HG03520 (cell line): ENCODE measurements at regions not wholly inside any gene's neighbourhood (a gene's known extent, or its start where the extent isn't known, plus 50 kb on each side); places are given as distances from the start of the nearest gene placed in this dataset.
A peak's percentile ranks its signal among the peaks of the same experiment; 100 is the strongest.
"Not testable (repeated sequence)": the region's sequence is repeated elsewhere in the genome, so short reads cannot be mapped to it uniquely, and the experiment has no call there.

Experiments used
- ATAC-seq: cut with Tn5 transposase; IDR thresholded peaks from one replicate; pipeline ENCODE4 v1.9.1; 2021; ENCODE audit warnings: mild to moderate bottlenecking, moderate library complexity; ENCODE audit not compliant: unreplicated experiment

DNA sequence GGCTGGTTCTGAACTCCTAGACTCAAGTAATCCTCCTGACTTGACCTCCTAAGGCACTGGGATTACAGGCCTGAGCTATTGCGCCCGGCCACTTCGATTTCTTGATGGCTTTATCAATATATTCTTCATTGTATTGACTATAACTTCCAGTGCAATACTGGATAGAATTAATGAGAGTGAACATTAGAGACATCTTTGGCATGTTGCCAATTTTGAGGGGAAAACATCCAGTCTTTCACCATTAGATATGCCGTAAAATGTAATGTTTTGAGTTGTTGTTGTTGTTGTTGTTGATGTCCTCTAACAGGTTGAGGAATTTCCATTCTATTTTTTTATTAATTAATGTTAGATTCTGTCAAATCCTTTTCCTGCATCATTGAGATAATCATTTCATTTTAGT lies 578.9 kb downstream of the ZWINT start:
- ATAC-seq, result no peak

DNA sequence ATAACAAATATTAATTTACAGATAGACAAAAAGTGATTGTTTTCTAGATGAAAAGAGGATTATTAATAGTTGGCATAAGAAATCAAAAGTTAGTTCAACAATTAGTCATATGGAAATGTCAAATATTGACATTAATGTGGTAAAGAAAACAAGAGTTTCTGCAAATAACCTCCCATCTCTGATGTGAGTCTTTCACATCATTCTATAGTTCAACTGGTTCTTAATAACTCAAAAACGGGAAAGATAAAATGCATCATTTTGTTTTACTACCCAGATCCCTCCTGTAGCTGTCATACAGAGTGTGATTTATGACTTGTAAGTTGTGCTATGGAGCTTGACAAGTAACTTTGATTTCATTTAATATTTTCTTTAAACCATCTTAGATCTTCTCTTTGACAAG lies 594.8 kb downstream of the ZWINT start:
- no peak for ATAC-seq

DNA sequence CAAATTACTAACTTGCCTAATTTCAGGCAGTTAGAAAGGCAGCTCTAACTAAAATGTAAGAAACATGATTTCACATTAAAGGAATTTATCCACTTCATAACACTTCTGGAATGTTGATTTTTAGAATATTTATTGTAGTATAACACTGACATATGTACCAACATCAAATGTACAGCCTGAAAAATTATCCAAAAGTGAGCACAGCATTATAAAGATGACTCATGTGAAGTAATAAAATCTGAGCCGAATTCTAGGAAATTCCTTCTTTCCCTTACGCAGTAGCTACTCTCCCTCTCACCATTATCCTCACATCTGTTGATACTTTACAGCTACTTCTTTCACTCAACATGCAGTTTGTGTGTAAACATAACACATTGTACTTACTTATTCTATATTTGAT lies 610.6 kb downstream of the ZWINT start:
- no peak for ATAC-seq

DNA sequence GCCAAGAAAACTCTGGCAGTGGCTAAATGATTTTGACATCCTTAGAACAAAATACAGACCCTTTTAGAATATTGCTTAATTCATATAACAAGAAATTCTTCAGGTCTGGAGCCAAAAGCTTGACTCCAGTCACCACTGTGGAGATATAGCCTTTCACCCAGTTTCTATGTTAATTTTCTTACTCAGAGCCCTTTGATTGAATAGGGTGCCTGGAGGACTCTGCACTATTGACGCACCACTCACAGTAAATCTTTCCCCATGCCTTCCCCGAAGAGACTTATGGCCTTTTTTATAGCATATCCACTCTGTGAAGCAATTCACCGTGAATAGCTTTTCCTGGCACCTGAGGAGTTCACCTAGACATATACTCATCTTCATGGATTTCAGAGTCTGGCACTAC lies 613.8 kb downstream of the ZWINT start:
- ATAC-seq, result no peak

DNA sequence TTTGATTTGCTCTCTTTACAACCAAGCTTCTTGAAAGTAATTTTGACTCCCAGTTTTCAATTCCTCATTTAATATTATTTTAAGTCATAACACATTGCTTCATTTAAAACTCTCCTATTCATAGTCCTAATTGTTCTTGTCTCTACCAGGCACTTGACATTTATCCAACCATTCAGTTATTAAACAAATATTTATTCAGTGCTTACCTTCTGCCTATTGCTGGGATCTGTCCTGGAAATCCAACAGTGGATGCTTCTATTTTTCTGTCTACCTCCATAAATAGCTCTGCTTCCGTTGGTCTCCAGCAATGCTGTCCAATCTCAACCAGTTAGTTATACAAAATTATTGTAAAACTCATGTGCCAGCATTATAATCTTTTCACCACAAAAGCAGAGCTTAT lies 615.1 kb downstream of the ZWINT start:
- ATAC-seq, result no peak

DNA sequence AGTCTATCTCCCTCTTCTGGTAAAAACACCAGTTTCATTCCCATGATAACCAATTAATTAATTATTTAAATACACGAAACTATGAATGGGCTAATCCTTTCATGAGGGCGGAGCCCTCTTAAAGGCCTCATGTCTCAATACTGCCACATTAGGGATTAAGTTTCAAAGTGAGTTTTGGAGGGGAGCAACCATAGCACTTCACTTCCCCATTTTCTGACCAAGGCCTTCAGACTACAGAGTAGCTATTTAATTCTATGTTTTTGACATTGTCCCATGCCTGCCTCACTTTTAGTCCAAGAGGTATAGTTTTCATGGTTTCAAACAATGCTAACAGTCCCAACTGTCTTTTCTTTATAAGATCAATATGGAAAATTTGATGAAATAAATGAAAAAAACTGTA lies 618.6 kb downstream of the ZWINT start:
- ATAC-seq, result no peak

- peak; percentile 80 for ATAC-seq
These were observed 620.3 kb downstream of the ZWINT start for GRCh38 chr10:55740767-55741166.

DNA sequence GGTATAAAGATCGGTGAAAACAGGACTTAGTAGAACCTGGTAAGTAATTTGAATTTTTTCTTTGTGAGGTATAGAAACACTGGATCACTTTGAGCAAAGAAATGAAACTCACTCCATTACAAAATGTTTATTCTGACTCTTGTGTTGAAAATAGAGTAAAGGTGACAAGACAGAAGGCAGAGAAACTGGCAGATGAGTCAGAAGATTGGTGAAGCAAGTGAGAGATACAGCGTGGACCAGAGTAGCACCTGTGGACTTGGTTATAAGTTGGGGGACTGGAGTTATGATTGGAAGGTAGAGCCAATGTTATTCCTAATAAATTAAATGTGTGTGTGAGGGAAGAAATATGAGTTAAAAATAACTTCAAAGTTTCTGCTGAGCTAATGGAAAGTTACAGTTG lies 620.9 kb downstream of the ZWINT start:
- ATAC-seq, result no peak

DNA sequence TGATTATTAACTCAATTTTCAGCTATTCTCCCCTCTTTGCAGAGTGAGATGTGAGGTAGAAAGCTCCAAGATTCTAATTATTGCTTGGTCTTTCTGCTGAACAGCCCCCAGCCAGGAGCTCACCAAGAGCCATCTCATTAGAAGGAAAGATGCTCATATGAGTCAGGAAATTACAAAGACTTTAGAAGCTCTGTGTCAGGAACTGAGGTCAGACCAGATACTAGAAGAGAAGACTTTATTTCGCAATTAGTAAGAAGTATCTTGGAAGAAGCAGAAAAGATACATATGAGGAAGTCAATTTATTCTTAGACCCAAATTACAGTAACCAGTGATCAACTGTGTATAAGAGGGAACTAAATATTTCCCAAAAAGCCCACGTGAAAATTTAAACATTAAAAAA lies 626.9 kb downstream of the ZWINT start:
- no peak for ATAC-seq

- no peak for ATAC-seq
These were observed 656.1 kb downstream of the ZWINT start for GRCh38 chr10:55704950-55705349.

DNA sequence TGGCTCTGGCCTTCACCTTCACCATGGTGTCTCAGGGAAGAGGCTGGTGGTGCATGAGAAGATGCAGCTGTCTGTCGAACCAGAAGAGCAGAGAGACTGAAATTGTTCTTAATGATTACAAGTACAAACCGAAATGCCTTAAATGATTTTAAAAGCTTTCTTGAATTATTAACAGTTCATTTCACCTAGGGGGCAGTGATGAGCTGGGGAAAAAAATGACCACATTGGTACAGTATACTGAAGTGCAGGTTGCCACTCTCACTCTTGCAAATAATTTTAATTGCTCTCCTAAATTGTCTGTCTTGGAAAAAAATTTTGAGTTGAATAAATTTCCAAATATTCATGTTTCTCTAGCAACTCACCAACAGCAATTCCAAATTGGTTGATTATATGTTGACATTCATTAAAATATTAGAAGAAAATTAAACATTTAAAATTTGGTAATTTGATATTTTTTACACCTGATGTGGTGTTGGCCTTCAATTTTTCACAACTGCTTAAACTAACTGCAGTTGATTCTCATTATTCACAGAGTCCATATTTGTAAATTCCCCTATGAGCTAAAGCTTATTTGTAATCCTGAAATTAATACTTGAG lies 692.6 kb downstream of the ZWINT start:
- no peak for ATAC-seq

GRCh38 chr10:55653531-55653930 lies 707.5 kb downstream of the ZWINT start:
- ATAC-seq, result no peak

DNA sequence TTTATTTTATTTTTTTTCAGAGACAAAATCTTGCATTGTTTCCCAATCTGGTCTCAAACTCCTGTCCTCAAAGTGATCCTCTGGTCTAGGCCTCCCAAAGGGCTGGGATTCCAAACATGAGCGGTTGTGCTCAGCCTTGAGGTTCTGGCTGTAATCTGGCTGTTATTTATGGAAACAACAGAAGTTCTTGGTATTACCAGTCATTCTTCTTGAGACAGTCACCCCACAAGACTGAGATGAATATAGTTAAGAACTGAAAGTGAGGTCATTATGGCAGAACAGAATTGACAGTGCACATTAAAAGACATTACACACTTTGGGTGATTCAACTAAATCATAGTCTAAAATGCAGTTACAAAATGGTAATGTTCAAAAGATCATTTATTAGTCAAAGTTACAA lies 719.5 kb downstream of the ZWINT start:
- ATAC-seq, result no peak

- peak; percentile 93 for ATAC-seq
These were observed 729.9 kb downstream of the ZWINT start for GRCh38 chr10:55631071-55631654.

- no peak for ATAC-seq
These were observed 730.5 kb downstream of the ZWINT start for GRCh38 chr10:55630491-55631056.

DNA sequence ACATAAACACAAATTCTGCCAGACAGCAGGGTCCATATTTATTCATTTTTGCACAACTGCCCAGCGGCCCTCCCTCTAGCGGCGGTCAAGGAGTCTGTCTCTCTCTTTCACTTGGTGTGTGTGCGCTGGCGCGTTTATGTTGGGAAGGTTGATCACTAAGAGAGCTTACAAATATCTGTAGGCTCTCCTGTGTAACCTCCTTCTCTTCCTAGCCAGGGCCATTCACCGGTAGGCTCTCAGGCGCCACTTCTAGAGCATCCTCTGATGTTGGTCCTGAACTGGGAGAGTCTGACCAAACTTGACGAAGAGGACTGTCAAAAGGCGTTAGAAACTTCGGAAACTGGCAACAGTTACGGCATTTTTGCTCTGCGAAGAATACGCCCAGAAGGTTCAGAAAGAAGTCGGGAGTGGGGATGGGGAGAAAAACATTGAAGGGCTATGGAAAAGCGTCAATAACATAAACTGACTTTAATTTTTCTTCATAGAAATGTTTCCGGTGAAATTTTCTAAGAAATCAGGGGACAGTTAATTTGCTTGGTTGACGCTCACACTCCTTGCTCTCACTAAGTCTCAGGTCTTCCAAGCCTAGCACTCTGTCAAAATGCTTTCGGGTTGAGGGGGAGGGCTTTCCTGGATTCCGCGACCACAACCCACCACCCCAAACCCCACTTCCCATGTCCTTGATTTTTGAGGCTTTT lies 731.1 kb downstream of the ZWINT start:
- ATAC-seq, result no peak

DNA sequence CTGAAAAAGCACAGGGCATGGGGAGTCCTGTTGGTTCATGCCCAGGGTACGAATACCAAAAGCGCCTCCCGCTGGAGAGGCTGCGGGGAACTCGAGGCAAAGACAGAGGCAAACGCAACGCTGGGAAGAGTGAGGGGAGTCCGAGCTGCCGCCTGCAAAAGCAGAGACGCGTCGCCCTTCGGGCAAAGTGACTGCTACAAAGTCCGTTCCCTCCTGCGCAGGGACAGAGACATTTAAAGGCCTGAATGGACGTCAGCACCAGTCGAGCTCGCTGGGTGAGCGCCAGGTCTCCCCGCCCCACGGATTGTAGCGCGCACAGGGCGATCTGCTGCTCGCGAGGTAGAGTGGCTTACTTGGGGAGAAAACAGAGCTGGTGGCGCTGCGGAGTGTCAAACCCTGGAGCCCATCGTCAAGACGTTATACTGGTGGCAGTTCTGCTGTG lies 732.8 kb downstream of the ZWINT start:
- ATAC-seq, result no peak

DNA sequence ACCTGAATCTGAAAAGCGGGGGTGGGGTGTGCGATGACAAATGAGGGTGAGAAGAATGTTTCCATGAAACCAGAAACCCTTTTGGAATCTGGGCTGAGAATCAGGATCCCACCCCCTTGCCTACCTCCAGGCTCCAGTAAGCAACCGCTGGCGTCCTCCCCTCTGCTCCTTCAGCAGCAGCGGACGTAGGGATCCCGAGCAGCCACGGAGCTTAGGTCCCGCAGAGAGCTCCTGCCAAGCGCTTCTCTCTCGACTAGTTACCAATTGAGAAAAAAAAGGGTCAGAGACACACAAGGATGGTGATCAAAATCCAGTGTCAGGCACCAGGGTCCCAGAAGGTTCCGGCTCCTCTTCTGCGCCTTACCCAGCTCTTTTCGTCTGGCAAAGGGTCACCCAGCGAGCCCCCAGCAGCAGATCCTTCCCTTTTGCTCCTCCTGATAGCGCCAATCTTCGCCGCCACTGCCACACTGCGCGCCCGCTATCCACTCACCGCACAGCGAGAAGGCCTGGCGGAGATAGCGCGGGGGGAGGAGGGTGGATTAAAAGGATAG lies 733.5 kb downstream of the ZWINT start:
- no peak for ATAC-seq

DNA sequence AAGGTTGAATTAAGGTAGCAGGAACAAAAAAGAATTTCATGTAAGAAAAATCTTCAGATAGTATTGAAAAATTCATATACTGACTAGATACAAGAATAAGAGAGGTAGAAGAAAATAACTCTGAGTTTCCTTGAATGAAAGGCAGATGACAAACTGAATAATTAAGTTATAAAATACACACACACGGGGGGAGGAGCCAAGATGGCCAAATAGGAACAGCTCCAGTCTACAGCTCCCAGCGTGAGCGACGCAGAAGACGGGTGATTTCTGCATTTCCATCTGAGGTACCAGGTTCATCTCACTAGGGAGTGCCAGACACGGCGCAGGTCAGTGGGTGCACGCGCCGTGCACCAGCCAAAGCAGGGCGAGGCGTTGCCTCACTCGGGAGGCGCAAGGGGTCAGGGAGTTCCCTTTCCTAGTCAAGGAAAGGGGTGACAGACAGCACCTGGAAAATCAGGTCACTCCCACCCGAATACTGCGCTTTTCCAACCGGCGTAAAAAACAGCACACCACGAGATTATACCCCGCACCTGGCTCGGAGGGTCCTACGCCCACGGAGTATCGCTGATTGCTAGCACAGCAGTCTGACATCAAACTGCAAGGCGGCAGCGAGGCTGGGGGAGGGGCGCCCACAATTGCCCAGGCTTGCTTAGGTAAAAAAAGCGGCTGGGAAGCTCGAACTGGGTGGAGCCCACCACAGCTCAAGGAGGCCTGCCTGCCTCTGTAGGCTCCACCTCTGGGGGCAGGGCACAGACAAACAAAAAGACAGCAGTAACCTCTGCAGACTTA lies 759.2 kb downstream of the ZWINT start:
- ATAC-seq, result not testable (repeated sequence)

DNA sequence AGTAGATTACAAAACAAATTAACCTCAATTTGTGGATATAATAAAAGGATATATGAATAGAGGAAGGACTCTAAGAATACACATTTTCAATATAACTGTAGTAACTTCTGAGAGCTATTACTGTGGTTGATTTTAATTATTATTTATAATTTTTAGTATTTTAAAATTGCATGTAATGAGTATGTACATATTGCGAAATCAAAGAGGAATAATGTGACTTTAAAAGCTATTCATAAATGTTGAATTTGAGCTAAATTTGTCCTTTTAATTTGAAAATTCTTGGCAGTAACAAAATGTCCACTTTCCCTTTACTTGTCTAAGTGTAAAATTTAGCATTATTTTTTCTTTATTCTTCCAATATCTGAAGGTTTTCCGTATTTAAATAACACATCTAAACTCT lies 750.6 kb upstream of the PCDH15 start:
- no peak for ATAC-seq

DNA sequence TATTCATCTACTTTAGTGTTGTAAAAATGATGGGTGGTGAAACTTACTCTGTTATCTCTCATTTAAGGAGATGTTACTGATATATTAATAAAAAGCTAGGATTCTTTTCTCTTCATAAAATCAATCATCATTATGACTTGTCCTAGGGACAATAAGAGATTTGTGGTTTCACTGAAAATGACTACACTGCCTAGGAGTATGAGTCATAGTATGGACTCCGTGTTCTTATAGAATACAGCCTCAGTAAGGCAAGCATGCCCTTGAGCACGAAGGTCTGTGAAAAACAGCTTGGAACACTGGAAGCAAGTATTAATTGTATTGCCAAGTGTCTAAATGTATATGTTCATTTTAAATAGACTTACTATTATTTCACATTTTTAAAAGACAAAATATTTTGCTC lies 749.2 kb upstream of the PCDH15 start:
- ATAC-seq, result no peak
